Stomach (tissue), 8 donors: ENCODE measurements at regions not wholly inside any gene's neighbourhood (a gene's known extent, or its start where the extent isn't known, plus 50 kb on each side); places are given as distances from the start of the nearest gene placed in this dataset.

Source experiments
- DNase-seq, 2 donors: peaks; one replicate each; pipeline versions ENCODE4 v3.0.0 to v3.0.0-alpha.2; 2013 to 2019
- H3K27ac ChIP-seq, 5 donors: fragments of 200-600 bp in 4 of 5; sonication (generic) in 4 of 5; one replicate each; pipeline ENCODE4 v1.5.1; 2013 to 2019; ENCODE audit warnings: mild to moderate bottlenecking in 1 of 5, moderate library complexity in 1 of 5
- H3K27me3 ChIP-seq, 3 donors: fragments of 200-600 bp; sonication (generic); one replicate each; pipeline ENCODE4 v1.5.1; 2017 to 2019; ENCODE audit warnings: mixed run types in 1 of 3
- H3K36me3 ChIP-seq, 4 donors: fragments of 200-600 bp; sonication (generic); 1 replicate in 3 of 4; 2 replicates in 1 of 4; pipeline ENCODE4 v1.5.1; 2016 to 2019
- H3K4me1 ChIP-seq, 4 donors: fragments of 200-600 bp; sonication (generic); one replicate each; pipeline ENCODE4 v1.5.1; 2016 to 2019
- H3K4me3 ChIP-seq, 4 donors: fragments of 200-600 bp; sonication (generic) in 3 of 4; one replicate each; pipeline ENCODE4 v1.5.1; 2016 to 2019; ENCODE audit warnings: mild to moderate bottlenecking in 1 of 4
- H3K9me3 ChIP-seq, 4 donors: fragments of 200-600 bp; sonication (generic); one replicate each; pipeline ENCODE4 v1.5.1; 2016 to 2019
- CTCF ChIP-seq, 7 experiments: fragments of 450-650 bp in 4 of 7; fragments of 200-600 bp in 3 of 7; sonication (generic) in 3 of 7; IDR thresholded peaks; one replicate each; pipeline ENCODE4 v1.5.1; 2016 to 2019; ENCODE audit warnings: antibody characterized with exemption in 7 of 7, control low read depth in 2 of 7, mild to moderate bottlenecking in 1 of 7
- EP300 ChIP-seq: sonication (generic); formaldehyde crosslinking; IDR thresholded peaks from one replicate; pipeline ENCODE4 v1.6.1; 2017; ENCODE audit warnings: antibody characterized with exemption
- POLR2A ChIP-seq, 4 donors: fragments of 450-650 bp; IDR thresholded peaks; one replicate each; pipeline ENCODE4 v1.6.1; 2016; ENCODE audit warnings: antibody characterized with exemption in 4 of 4, control low read depth in 2 of 4, mild to moderate bottlenecking in 1 of 4, moderate library complexity in 1 of 4
- POLR2AphosphoS5 ChIP-seq, 3 donors: sonication (generic); formaldehyde crosslinking; IDR thresholded peaks; one replicate each; pipeline ENCODE4 v1.6.1; 2016; ENCODE audit warnings: antibody characterized with exemption in 3 of 3
- WGBS, 5 donors: extraction: QIAGEN DNeasy Blood & Tissue Kit in 3 of 5; methylation state at CpG; one replicate each; pipeline versions ENCODE4 v1.1.5 to v1.1.7; 2013 to 2018; 5-methylcytosine and 5-hydroxymethylcytosine counted together
- intact Hi-C: fragments of 100-400 bp; cut with DNase I; formaldehyde crosslinking; loops from one replicate; pipeline ENCODE4 v1.15.1; 2023; ENCODE audit warnings: low total_unique reads
- donor health status: healthy with polysubstance abuse.
- donor health status: Bipolar disorder and iron deficiency.
- donor health status: healthy.

GRCh38 chr15:95327183-95327525 lies 1003.3 kb upstream of the NR2F2 start:
- Histone ChIP-seq H3K27ac (peak overlapping the region in 4 of 5 donors; percentile 45 to 76 (median 66)), H3K4me3 (peak overlapping the region; percentile 44 to 55 (median 46)), H3K27me3 (peaks cover 0 to 15% (median 8%) of the 10 kb centered on the region in 3 donors), H3K36me3 (no peaks in the 10 kb centered on the region), H3K4me1 (peaks cover 0 to 11% (median 9%) of the 10 kb centered on the region in 4 donors), H3K9me3 (no peaks in the 10 kb centered on the region)
- TF ChIP-seq EP300, result no peak
- TF ChIP-seq CTCF (IDR thresholded peaks at IDR 0.05), result no peak
- DNase-seq, result no peak
- WGBS, 5 donors, result 18 to 32% (median 25%) methylated on average over 10 of the region's 10 CpGs
- intact Hi-C loops, result no loop called here

GRCh38 chr15:95327661-95328060 lies 1002.8 kb upstream of the NR2F2 start:
- Histone ChIP-seq H3K4me1 (peaks cover 0 to 11% (median 9%) of the 10 kb centered on the region in 4 donors), H3K36me3 (no peaks in the 10 kb centered on the region), H3K27ac (peak overlapping the region in 1 of 5 donors; percentile 61), H3K4me3 (no peak overlapping the region), H3K27me3 (peaks cover 0 to 15% (median 8%) of the 10 kb centered on the region in 3 donors), H3K9me3 (no peaks in the 10 kb centered on the region)
- intact Hi-C loops, result no loop called here
- TF ChIP-seq POLR2AphosphoS5 (IDR thresholded peaks at IDR 0.05), result no peak
- TF ChIP-seq CTCF (IDR thresholded peaks at IDR 0.05), result no peak
- TF ChIP-seq EP300, result no peak
- TF ChIP-seq POLR2A (IDR thresholded peaks at IDR 0.05), result no peak
- no peak for DNase-seq
- 46 to 66% (median 52%) methylated on average over 10 of the region's 10 CpGs for WGBS, 5 donors

- DNase-seq, result no peak
- Histone ChIP-seq H3K4me3 (no peak overlapping the region), H3K27ac (peak overlapping the region in 1 of 5 donors; percentile 61), H3K36me3 (no peaks in the 10 kb centered on the region), H3K9me3 (no peaks in the 10 kb centered on the region), H3K4me1 (peaks cover 0 to 11% (median 9%) of the 10 kb centered on the region in 4 donors), H3K27me3 (peaks cover 0 to 15% (median 8%) of the 10 kb centered on the region in 3 donors)
- TF ChIP-seq POLR2A (IDR thresholded peaks at IDR 0.05) (no peak), CTCF (IDR thresholded peaks at IDR 0.05) (no peak), EP300 (no peak), POLR2AphosphoS5 (IDR thresholded peaks at IDR 0.05) (no peak)
- intact Hi-C loops, result no loop called here
- WGBS, 5 donors, result 83 to 92% (median 91%) methylated on average over 3 of the region's 3 CpGs
Observed at GRCh38 chr15:95328559-95328958, 1001.9 kb upstream of the NR2F2 start.

GRCh38 chr15:95329362-95329761 lies 1001.1 kb upstream of the NR2F2 start:
- Histone ChIP-seq H3K27me3 (peaks cover 0 to 15% (median 8%) of the 10 kb centered on the region in 3 donors), H3K36me3 (no peaks in the 10 kb centered on the region), H3K9me3 (no peaks in the 10 kb centered on the region), H3K4me3 (no peak overlapping the region), H3K27ac (peak overlapping the region in 1 of 5 donors; percentile 26), H3K4me1 (peaks cover 0 to 11% (median 9%) of the 10 kb centered on the region in 4 donors)
- DNase-seq, result no peak
- intact Hi-C loops, result no loop called here
- TF ChIP-seq CTCF (IDR thresholded peaks at IDR 0.05) (no peak), POLR2AphosphoS5 (IDR thresholded peaks at IDR 0.05) (no peak), EP300 (no peak), POLR2A (IDR thresholded peaks at IDR 0.05) (no peak)
- WGBS, 5 donors, result 69 to 85% (median 75%) methylated on average over 8 of the region's 8 CpGs
